K562 (cell line): ENCODE measurements at regions not wholly inside any gene's neighbourhood (a gene's known extent, or its start where the extent isn't known, plus 50 kb on each side); places are given as distances from the start of the nearest gene placed in this dataset.

Source experiments
- ATAC-seq: fragments of 200-7000 bp; cut with Tn5 transposase; 3 replicates; pipeline ENCODE4 v1.9.1; 2020; ENCODE audit warnings: moderate library complexity
- BruUV-seq: library from RNA; stranded (reverse); fragments of 400-500 nt; replicated peaks from 2 replicates; lab custom pipeline; 2021; lab: Mats Ljungman, UMichigan
- CTCF ChIA-PET: fragments of 300-600 bp; formaldehyde crosslinking; extraction: SDS; loops from one replicate; lab custom pipeline; 2021; ENCODE audit warnings: low intra/inter-chr PET ratio; lab: Yijun Ruan, JAX
- POLR2A ChIA-PET: fragments of 300-600, 350-650 bp; sonication (Branson Sonifier 250); formaldehyde crosslinking; extraction: SDS; loops from one replicate; lab custom pipeline; 2021; ENCODE audit warnings: antibody characterized with exemption, inconsistent platforms; lab: Yijun Ruan, JAX
- DNase-seq, 4 experiments: peaks; one replicate each; pipeline versions ENCODE4 v3.0.0 to v3.0.0-alpha.2; 2011 to 2018; ENCODE audit warnings: low spot score in 3 of 4, mixed read lengths in 3 of 4; ENCODE audit errors: extremely low read depth in 1 of 4
- FAIRE-seq: peaks from 2 replicates; lab custom pipeline; 2011; peaks lifted over from hg19 to GRCh38; lab: Jason Lieb, UNC
- H2AFZ ChIP-seq: 2 replicates; pipeline ENCODE4 v1.6.0; 2011; ENCODE audit warnings: low read depth, low read length, control low read depth, inconsistent platforms
- H3K27ac ChIP-seq: fragments of 200-600 bp; 3 replicates; pipeline ENCODE4 v1.8.0; 2011; ENCODE audit warnings: low read depth, mild to moderate bottlenecking, control low read depth, inconsistent platforms, low read length, moderate library complexity, mixed read lengths; ENCODE audit errors: extremely low read depth
- H3K27me3 ChIP-seq, 2 experiments: fragments of 300-600 bp in 1 of 2; 2 replicates in 1 of 2; 3 replicates in 1 of 2; pipeline versions ENCODE4 v1.6.0 to v1.8.0; 2011; ENCODE audit warnings: inconsistent platforms in 2 of 2, low read length in 2 of 2, mild to moderate bottlenecking in 1 of 2, mixed read lengths in 1 of 2, moderate library complexity in 1 of 2; ENCODE audit not compliant: control insufficient read depth in 2 of 2, insufficient read depth in 2 of 2
- H3K36me3 ChIP-seq: fragments of 300-600 bp; 3 replicates; pipeline ENCODE4 v1.8.0; 2011; ENCODE audit warnings: mild to moderate bottlenecking, low read length, inconsistent platforms; ENCODE audit not compliant: control insufficient read depth, insufficient read depth
- H3K4me1 ChIP-seq, 2 experiments: fragments of 200-600 bp in 1 of 2; replicated peaks in 1 of 2; 2 replicates in 1 of 2; 3 replicates in 1 of 2; pipeline versions ENCODE4 v1.5.1 to v1.8.0; 2011; ENCODE audit warnings: inconsistent platforms in 2 of 2, low read length in 2 of 2, mild to moderate bottlenecking in 1 of 2, mixed read lengths in 1 of 2, moderate library complexity in 1 of 2; ENCODE audit not compliant: control insufficient read depth in 2 of 2, insufficient read depth in 2 of 2
- H3K4me2 ChIP-seq: 2 replicates; pipeline ENCODE4 v1.6.1; 2011; ENCODE audit warnings: low read length, control low read depth, inconsistent platforms, mixed read lengths; ENCODE audit not compliant: insufficient read depth
- H3K4me3 ChIP-seq: fragments of 200-600 bp; sonication (generic), shearing (Covaris generic); 2 replicates; pipeline ENCODE4 v1.5.1; 2016; ENCODE audit warnings: control low read depth, inconsistent platforms
- H3K79me2 ChIP-seq: fragments of 200-600 bp; 3 replicates; pipeline ENCODE4 v1.8.0; 2011; ENCODE audit warnings: low read length, inconsistent platforms; ENCODE audit not compliant: control insufficient read depth, insufficient read depth
- H3K9ac ChIP-seq, 2 experiments: 2 replicates each; pipeline versions ENCODE4 v1.6.0 to v1.6.1; 2011; ENCODE audit warnings: low read depth in 2 of 2, low read length in 2 of 2, control low read depth in 1 of 2, inconsistent platforms in 1 of 2, mild to moderate bottlenecking in 1 of 2, mixed read lengths in 1 of 2; ENCODE audit not compliant: insufficient read depth in 1 of 2
- H3K9me1 ChIP-seq: one replicate; pipeline ENCODE4 v1.6.0; 2011; ENCODE audit warnings: inconsistent platforms, mild to moderate bottlenecking, low read length, moderate library complexity; ENCODE audit not compliant: control insufficient read depth, insufficient read depth
- H3K9me3 ChIP-seq: replicated peaks from 2 replicates; pipeline ENCODE4 v1.5.1; 2011; ENCODE audit warnings: low read depth, low read length, inconsistent platforms; ENCODE audit not compliant: control insufficient read depth, insufficient read depth
- H4K20me1 ChIP-seq: replicated peaks from 2 replicates; pipeline ENCODE4 v1.6.1; 2011; ENCODE audit warnings: low read length, inconsistent platforms, mixed read lengths; ENCODE audit not compliant: control insufficient read depth, insufficient read depth
- ADNP ChIP-seq: fragments of 200-800 bp; sonication (Bioruptor generic); IDR thresholded peaks from 2 replicates; pipeline ENCODE4 v1.6.1; 2016; ENCODE audit warnings: missing genetic modification characterization, missing compliant biosample characterization
- GABPB2 ChIP-seq: fragments of 250-450 bp; sonication (Bioruptor Pico); conservative IDR thresholded peaks from 2 replicates; pipeline ENCODE4 v1.5.1; 2021; ENCODE audit warnings: mild to moderate bottlenecking
- KDM1A ChIP-seq, 2 experiments: fragments of 450-650 bp; IDR thresholded peaks; 2 replicates each; pipeline ENCODE4 v1.6.1; 2016; ENCODE audit warnings: mild to moderate bottlenecking in 2 of 2
- RBM34 ChIP-seq: fragments of 200-400 bp; formaldehyde crosslinking; IDR thresholded peaks from 2 replicates; pipeline ENCODE4 v1.6.1; 2018; ENCODE audit warnings: low read length, borderline replicate concordance; ENCODE audit not compliant: insufficient read depth
- RFX1 ChIP-seq: fragments of 450-650 bp; IDR thresholded peaks from 2 replicates; pipeline ENCODE4 v1.6.1; 2016; ENCODE audit warnings: mild to moderate bottlenecking, moderate library complexity
- STAT6 ChIP-seq: sonication (generic); formaldehyde crosslinking; IDR thresholded peaks from 2 replicates; pipeline ENCODE4 v1.8.1; 2023; ENCODE audit warnings: mild to moderate bottlenecking, missing genetic modification reagents
- THRA ChIP-seq: fragments of 450-650 bp; IDR thresholded peaks from 2 replicates; pipeline ENCODE4 v1.6.1; 2017; ENCODE audit warnings: mild to moderate bottlenecking, moderate library complexity
- ZNF280B ChIP-seq: fragments of 250-450 bp; sonication (Bioruptor Pico); IDR thresholded peaks from 2 replicates; pipeline ENCODE4 v1.5.1; 2021; ENCODE audit warnings: mild to moderate bottlenecking
- ZNF445 ChIP-seq: fragments of 250-450 bp; sonication (Bioruptor Pico); IDR thresholded peaks from 2 replicates; pipeline ENCODE4 v1.4.0; 2020; ENCODE audit warnings: low read depth, mild to moderate bottlenecking, moderate library complexity
- WGBS: fragments of 100-300 bp; shearing (Covaris generic); methylation state at CpG from one replicate; pipeline ENCODE4 v1.1.6; 2016; ENCODE audit warnings: low coverage, mixed read lengths; ENCODE audit not compliant: insufficient coverage; ENCODE audit errors: missing lambda C conversion rate; 5-methylcytosine and 5-hydroxymethylcytosine counted together
- in situ Hi-C: fragments of 300-500 bp; cut with MboI; formaldehyde crosslinking; loops from 4 replicates; pipeline ENCODE4 v1.15.0; 2018; ENCODE audit warnings: inconsistent platforms, mixed read lengths
- intact Hi-C: fragments of 100-400 bp; cut with micrococcal nuclease; formaldehyde crosslinking; loops from 2 replicates; pipeline ENCODE4 v1.14.2; 2022

GRCh38 chrX:115360220-115360781 is 70.8 kb downstream of the LUZP4 start:
- H3K4me2 ChIP-seq = no peak overlapping the region
- ATAC-seq (no peak), DNase-seq (no peak), FAIRE-seq (no peak)
- no peaks in the 10 kb centered on the region for H3K79me2 ChIP-seq
- no TSS peak for BruUV-seq
- H4K20me1 ChIP-seq = no peaks in the 10 kb centered on the region
- TF ChIP-seq ZNF445 (CRISPR knock-in tag) = no peak
- TF ChIP-seq RFX1 = no peak
- TF ChIP-seq GABPB2 (CRISPR knock-in tag) = no peak
- TF ChIP-seq THRA = no peak
- TF ChIP-seq STAT6 (CRISPR knock-in tag) = no peak
- no peak for TF ChIP-seq ZNF280B
- TF ChIP-seq RBM34 = no peak
- TF ChIP-seq ADNP = no peak
- TF ChIP-seq KDM1A (IDR thresholded peaks at IDR 0.05) = no peak
- no peaks in the 10 kb centered on the region for H3K36me3 ChIP-seq
- no peak overlapping the region for H2AFZ ChIP-seq
- intact Hi-C loops = no loop called here
- no peak overlapping the region for H3K27ac ChIP-seq
- H3K9ac ChIP-seq = no peak overlapping the region
- CTCF ChIA-PET = no interaction called here
- WGBS = 0% methylated on average over 2 of the region's 2 CpGs
- H3K9me1 ChIP-seq = no peaks in the 10 kb centered on the region
- H3K4me3 ChIP-seq = no peak overlapping the region
- no peaks in the 10 kb centered on the region for H3K27me3 ChIP-seq
- POLR2A ChIA-PET = no interaction called here
- H3K9me3 ChIP-seq = no peaks in the 10 kb centered on the region
- H3K4me1 ChIP-seq = no peaks in the 10 kb centered on the region
- in situ Hi-C loops = no loop called here
